Neural cell (in vitro differentiated cells): ENCODE measurements at regions not wholly inside any gene's neighbourhood (a gene's known extent, or its start where the extent isn't known, plus 50 kb on each side); places are given as distances from the start of the nearest gene placed in this dataset.

Source experiments
- H2AFZ ChIP-seq: fragments of 200-600, 300-800 bp; sonication (generic), shearing (Covaris generic); 2 replicates; pipeline ENCODE4 v1.6.0; 2014; ENCODE audit warnings: low read depth, mild to moderate bottlenecking, antibody characterized with exemption, low read length, moderate library complexity
- H3F3A ChIP-seq: fragments of 200-600 bp; shearing (Covaris generic); 2 replicates; pipeline ENCODE4 v1.6.1; 2016; ENCODE audit warnings: mild to moderate bottlenecking, moderate library complexity, mixed read lengths, antibody characterized with exemption, low read length; ENCODE audit not compliant: insufficient read depth, poor library complexity, severe bottlenecking
- H3K27ac ChIP-seq: fragments of 200-600, 300-800 bp; sonication (generic), shearing (Covaris generic); 2 replicates; pipeline ENCODE4 v1.5.1; 2014; ENCODE audit warnings: mild to moderate bottlenecking, low read length, moderate library complexity
- H3K27me3 ChIP-seq: fragments of 300-800, 200-600 bp; sonication (generic), shearing (Covaris generic); 2 replicates; pipeline ENCODE4 v1.6.0; 2014; ENCODE audit warnings: mild to moderate bottlenecking, low read depth, low read length, moderate library complexity; ENCODE audit not compliant: insufficient read depth
- H3K36me3 ChIP-seq: fragments of 300-800, 200-600 bp; sonication (generic), shearing (Covaris generic); 2 replicates; pipeline ENCODE4 v1.5.1; 2014; ENCODE audit warnings: mild to moderate bottlenecking, antibody characterized with exemption, low read length, moderate library complexity; ENCODE audit not compliant: insufficient read depth
- H3K4me2 ChIP-seq: fragments of 300-800, 200-600 bp; sonication (generic), shearing (Covaris generic); 2 replicates; pipeline ENCODE4 v1.6.0; 2014; ENCODE audit warnings: mild to moderate bottlenecking, low read length
- H3K4me3 ChIP-seq: fragments of 300-800, 200-600 bp; sonication (generic), shearing (Covaris generic); 2 replicates; pipeline ENCODE4 v1.5.1; 2014; ENCODE audit warnings: mild to moderate bottlenecking, low read length, moderate library complexity
- H3K79me2 ChIP-seq: fragments of 200-600 bp; shearing (Covaris generic); replicated peaks from 2 replicates; pipeline ENCODE4 v1.6.0; 2014; ENCODE audit warnings: mild to moderate bottlenecking, low read length, moderate library complexity; ENCODE audit not compliant: insufficient read depth
- H3K9ac ChIP-seq: fragments of 300-800, 200-600 bp; sonication (generic), shearing (Covaris generic); 2 replicates; pipeline ENCODE4 v1.6.1; 2016; ENCODE audit warnings: mild to moderate bottlenecking, low read length, mixed read lengths
- H3K9me2 ChIP-seq: fragments of 200-600 bp; shearing (Covaris generic); 2 replicates; pipeline ENCODE4 v1.6.1; 2016; ENCODE audit warnings: mild to moderate bottlenecking, low read length, mixed read lengths; ENCODE audit not compliant: insufficient read depth
- H3K9me3 ChIP-seq: fragments of 200-600, 300-800 bp; sonication (generic), shearing (Covaris generic); 2 replicates; pipeline ENCODE4 v1.6.1; 2016; ENCODE audit warnings: mild to moderate bottlenecking, mixed run types, low read length, moderate library complexity, mixed read lengths
- H4K20me1 ChIP-seq: fragments of 200-600 bp; shearing (Covaris generic); 2 replicates; pipeline ENCODE4 v1.6.1; 2016; ENCODE audit warnings: mild to moderate bottlenecking, mixed run types; ENCODE audit not compliant: insufficient read depth
- CTCF ChIP-seq: fragments of 450-650 bp; IDR thresholded peaks from 2 replicates; pipeline ENCODE4 v1.5.1; 2014; ENCODE audit warnings: antibody characterized with exemption, mild to moderate bottlenecking, moderate library complexity; ENCODE audit not compliant: poor library complexity, severe bottlenecking
- EP300 ChIP-seq: fragments of 450-650 bp; conservative IDR thresholded peaks from 2 replicates; pipeline ENCODE4 v1.6.1; 2014; ENCODE audit warnings: antibody characterized with exemption, mild to moderate bottlenecking, moderate library complexity; ENCODE audit not compliant: poor library complexity, severe bottlenecking
- EZH2 ChIP-seq: fragments of 200-600, 300-800 bp; shearing (Covaris generic), sonication (generic); IDR thresholded peaks from 2 replicates; pipeline ENCODE4 v1.6.1; 2014; ENCODE audit warnings: antibody characterized with exemption, low read length, borderline replicate concordance, mild to moderate bottlenecking; ENCODE audit not compliant: insufficient read depth, poor library complexity, severe bottlenecking
- MXI1 ChIP-seq: fragments of 450-650 bp; conservative IDR thresholded peaks from 2 replicates; pipeline ENCODE4 v1.6.1; 2014; ENCODE audit warnings: antibody characterized with exemption, mild to moderate bottlenecking; ENCODE audit not compliant: poor library complexity, severe bottlenecking
- POLR2AphosphoS5 ChIP-seq: IDR thresholded peaks from 2 replicates; pipeline ENCODE4 v1.6.1; 2012
- RAD21 ChIP-seq: fragments of 450-650 bp; conservative IDR thresholded peaks from 2 replicates; pipeline ENCODE4 v1.6.1; 2014; ENCODE audit warnings: antibody characterized with exemption, mild to moderate bottlenecking, moderate library complexity
- REST ChIP-seq: IDR thresholded peaks from 2 replicates; pipeline ENCODE4 v1.6.1; 2012; ENCODE audit warnings: borderline replicate concordance
- SMC3 ChIP-seq: fragments of 450-650 bp; conservative IDR thresholded peaks from 2 replicates; pipeline ENCODE4 v1.6.1; 2014; ENCODE audit warnings: antibody characterized with exemption, mild to moderate bottlenecking, moderate library complexity; ENCODE audit not compliant: poor library complexity
- TAF1 ChIP-seq: IDR thresholded peaks from 2 replicates; pipeline ENCODE4 v1.6.1; 2012; ENCODE audit warnings: low read depth

GRCh38 chr5:15070907-15071306 is 199.3 kb upstream of the ANKH start:
- no peak for TF ChIP-seq EZH2
- TF ChIP-seq TAF1: no peak
- TF ChIP-seq RAD21: no peak
- no peak for TF ChIP-seq CTCF
- no peak for TF ChIP-seq MXI1
- no peak for TF ChIP-seq REST
- no peak for TF ChIP-seq POLR2AphosphoS5
- TF ChIP-seq EP300: no peak
- H3K27me3 ChIP-seq: no peaks in the 10 kb centered on the region
- no peak overlapping the region for H2AFZ ChIP-seq
- no peak overlapping the region for H3K27ac ChIP-seq
- no peaks in the 10 kb centered on the region for H3K9me3 ChIP-seq
- H4K20me1 ChIP-seq: no peaks in the 10 kb centered on the region
- no peaks in the 10 kb centered on the region for H3K79me2 ChIP-seq
- H3K4me3 ChIP-seq: no peak overlapping the region
- H3K4me2 ChIP-seq: no peak overlapping the region
- no peak overlapping the region for H3K9ac ChIP-seq
- no peaks in the 10 kb centered on the region for H3K9me2 ChIP-seq
- H3K36me3 ChIP-seq: no peaks in the 10 kb centered on the region
- H3F3A ChIP-seq: no peaks in the 10 kb centered on the region

GRCh38 chr5:15069407-15069905 is 197.9 kb upstream of the ANKH start:
- H3K79me2 ChIP-seq: no peaks in the 10 kb centered on the region

More at GRCh38 chr5:15069407-15069905, 197.9 kb upstream of the ANKH start:
- Histone ChIP-seq H3K4me2 (no peak overlapping the region), H4K20me1 (no peaks in the 10 kb centered on the region), H3K9ac (no peak overlapping the region), H2AFZ (no peak overlapping the region), H3K27me3 (no peaks in the 10 kb centered on the region), H3K36me3 (no peaks in the 10 kb centered on the region), H3K27ac (no peak overlapping the region), H3F3A (no peaks in the 10 kb centered on the region), H3K9me3 (no peaks in the 10 kb centered on the region), H3K4me3 (no peak overlapping the region), H3K9me2 (no peaks in the 10 kb centered on the region)
- no peak for TF ChIP-seq SMC3
- TF ChIP-seq TAF1: no peak
- no peak for TF ChIP-seq MXI1
- TF ChIP-seq CTCF: no peak
- TF ChIP-seq POLR2AphosphoS5: no peak
